Erythroblast (primary cell): ENCODE measurements at regions not wholly inside any gene's neighbourhood (a gene's known extent, or its start where the extent isn't known, plus 50 kb on each side); places are given as distances from the start of the nearest gene placed in this dataset.

Experiments used
- GATA1 ChIP-seq: IDR thresholded peaks from 2 replicates; pipeline ENCODE4 v1.6.1; 2011; ENCODE audit warnings: low read depth, mild to moderate bottlenecking, control low read depth, low read length, moderate library complexity
- POLR2A ChIP-seq: IDR thresholded peaks from 2 replicates; pipeline ENCODE4 v1.6.1; 2011; ENCODE audit warnings: mild to moderate bottlenecking, low read length

DNA sequence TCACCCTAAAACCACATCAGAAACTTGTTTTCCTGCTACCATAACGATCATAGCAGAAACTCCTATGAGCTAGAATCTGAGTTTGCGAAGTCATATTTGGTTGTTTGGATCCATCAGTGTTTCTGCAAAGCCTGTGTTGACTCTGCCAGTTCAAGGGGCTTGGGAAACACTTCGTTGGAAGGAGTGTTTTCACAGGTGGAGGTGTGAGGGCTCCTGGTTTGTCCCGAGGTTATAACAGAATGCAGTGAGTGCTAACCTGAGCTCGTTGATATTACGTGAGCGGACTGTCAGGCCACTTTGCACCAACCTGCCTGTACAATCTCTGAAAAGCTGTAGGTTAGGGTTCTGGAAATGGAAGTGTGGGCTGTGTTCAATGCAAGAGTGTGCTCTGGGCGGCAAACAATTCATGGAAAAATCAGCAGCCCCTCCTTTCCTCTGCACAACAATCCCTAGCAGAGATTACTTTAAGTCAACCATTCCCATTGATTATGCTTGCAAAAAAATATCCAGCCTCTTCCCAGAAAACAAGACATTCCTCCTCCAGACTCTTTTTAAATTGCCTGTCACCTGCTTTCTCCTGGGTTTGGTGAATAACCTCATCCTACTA, 622.0 kb downstream of the TYW1 start:
- TF ChIP-seq POLR2A (no peak), GATA1 (no peak)
